ENCODE measurements at regions not wholly inside any gene's neighbourhood (a gene's known extent, or its start where the extent isn't known, plus 50 kb on each side); places are given as distances from the start of the nearest gene placed in this dataset.

- TF ChIP-seq, protein P1, sequence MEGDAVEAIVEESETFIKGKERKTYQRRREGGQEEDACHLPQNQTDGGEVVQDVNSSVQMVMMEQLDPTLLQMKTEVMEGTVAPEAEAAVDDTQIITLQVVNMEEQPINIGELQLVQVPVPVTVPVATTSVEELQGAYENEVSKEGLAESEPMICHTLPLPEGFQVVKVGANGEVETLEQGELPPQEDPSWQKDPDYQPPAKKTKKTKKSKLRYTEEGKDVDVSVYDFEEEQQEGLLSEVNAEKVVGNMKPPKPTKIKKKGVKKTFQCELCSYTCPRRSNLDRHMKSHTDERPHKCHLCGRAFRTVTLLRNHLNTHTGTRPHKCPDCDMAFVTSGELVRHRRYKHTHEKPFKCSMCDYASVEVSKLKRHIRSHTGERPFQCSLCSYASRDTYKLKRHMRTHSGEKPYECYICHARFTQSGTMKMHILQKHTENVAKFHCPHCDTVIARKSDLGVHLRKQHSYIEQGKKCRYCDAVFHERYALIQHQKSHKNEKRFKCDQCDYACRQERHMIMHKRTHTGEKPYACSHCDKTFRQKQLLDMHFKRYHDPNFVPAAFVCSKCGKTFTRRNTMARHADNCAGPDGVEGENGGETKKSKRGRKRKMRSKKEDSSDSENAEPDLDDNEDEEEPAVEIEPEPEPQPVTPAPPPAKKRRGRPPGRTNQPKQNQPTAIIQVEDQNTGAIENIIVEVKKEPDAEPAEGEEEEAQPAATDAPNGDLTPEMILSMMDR (IDR thresholded peaks at IDR 0.05): no peak
- no peak for TF ChIP-seq POLR2A (IDR thresholded peaks at IDR 0.05; ENCODE audit: low read length)
- TF ChIP-seq, protein P2, sequence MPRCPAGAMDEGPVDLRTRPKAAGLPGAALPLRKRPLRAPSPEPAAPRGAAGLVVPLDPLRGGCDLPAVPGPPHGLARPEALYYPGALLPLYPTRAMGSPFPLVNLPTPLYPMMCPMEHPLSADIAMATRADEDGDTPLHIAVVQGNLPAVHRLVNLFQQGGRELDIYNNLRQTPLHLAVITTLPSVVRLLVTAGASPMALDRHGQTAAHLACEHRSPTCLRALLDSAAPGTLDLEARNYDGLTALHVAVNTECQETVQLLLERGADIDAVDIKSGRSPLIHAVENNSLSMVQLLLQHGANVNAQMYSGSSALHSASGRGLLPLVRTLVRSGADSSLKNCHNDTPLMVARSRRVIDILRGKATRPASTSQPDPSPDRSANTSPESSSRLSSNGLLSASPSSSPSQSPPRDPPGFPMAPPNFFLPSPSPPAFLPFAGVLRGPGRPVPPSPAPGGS (IDR thresholded peaks at IDR 0.05): no peak
- TF ChIP-seq, protein P3, sequence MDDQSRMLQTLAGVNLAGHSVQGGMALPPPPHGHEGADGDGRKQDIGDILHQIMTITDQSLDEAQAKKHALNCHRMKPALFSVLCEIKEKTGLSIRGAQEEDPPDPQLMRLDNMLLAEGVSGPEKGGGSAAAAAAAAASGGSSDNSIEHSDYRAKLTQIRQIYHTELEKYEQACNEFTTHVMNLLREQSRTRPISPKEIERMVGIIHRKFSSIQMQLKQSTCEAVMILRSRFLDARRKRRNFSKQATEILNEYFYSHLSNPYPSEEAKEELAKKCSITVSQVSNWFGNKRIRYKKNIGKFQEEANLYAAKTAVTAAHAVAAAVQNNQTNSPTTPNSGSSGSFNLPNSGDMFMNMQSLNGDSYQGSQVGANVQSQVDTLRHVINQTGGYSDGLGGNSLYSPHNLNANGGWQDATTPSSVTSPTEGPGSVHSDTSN (IDR thresholded peaks at IDR 0.05): no peak
- TF ChIP-seq RFX5 (IDR thresholded peaks at IDR 0.05): no peak
- no peak for TF ChIP-seq EP300 (IDR thresholded peaks at IDR 0.05)
- TF ChIP-seq USF2 (IDR thresholded peaks at IDR 0.05): no peak
- TF ChIP-seq ZC3H11A (IDR thresholded peaks at IDR 0.05): no peak
- no peak for TF ChIP-seq CHD2 (IDR thresholded peaks at IDR 0.05; ENCODE audit: low read length, partially characterized antibody)
- no peak for TF ChIP-seq BHLHE40 (IDR thresholded peaks at IDR 0.05; ENCODE audit: low read depth, low read length)
- no peak for TF ChIP-seq JUNB (IDR thresholded peaks at IDR 0.05)
- no peak for TF ChIP-seq REST (IDR thresholded peaks at IDR 0.05)
- TF ChIP-seq EHMT2 (IDR thresholded peaks at IDR 0.05; ENCODE audit: low read depth): no peak
Observed at GRCh38 chr14:85300107-85300506, 229.8 kb upstream of the FLRT2 start.
